ENCODE measurements at regions not wholly inside any gene's neighbourhood (a gene's known extent, or its start where the extent isn't known, plus 50 kb on each side); places are given as distances from the start of the nearest gene placed in this dataset.
"Not testable (repeated sequence)": the region's sequence is repeated elsewhere in the genome, so short reads cannot be mapped to it uniquely, and the experiment has no call there.

DNA sequence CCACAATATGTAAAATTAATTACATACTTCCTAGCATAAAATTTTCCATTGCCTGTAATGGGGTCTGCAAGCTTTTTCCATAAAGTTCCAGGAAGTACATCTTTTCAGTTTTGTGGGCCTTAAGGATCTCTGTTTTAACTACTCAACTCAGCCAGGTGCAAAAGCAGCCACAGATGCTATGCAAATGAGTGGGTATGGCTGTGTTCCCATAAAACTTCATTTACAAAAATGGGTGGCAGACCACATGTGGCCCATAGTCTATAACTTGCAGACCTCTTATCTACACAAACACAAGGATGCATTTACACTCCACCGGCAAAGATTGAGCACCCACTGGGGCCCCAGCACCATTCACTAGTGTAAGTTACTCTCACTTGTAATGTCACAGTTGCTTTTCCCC is 123.1 kb downstream of the ARHGAP11B start:
- POLR2A ChIA-PET; H3K36me3 ChIP-seq (replicated peaks in 1 of 2; ENCODE audit: control insufficient read depth in 1 of 2, insufficient read depth in 2 of 2, low read length in 1 of 2); CTCF ChIA-PET; H3K9ac ChIP-seq; H3K27ac ChIP-seq (ENCODE audit: low read depth in 2 of 2, low read length in 1 of 2); H3F3A ChIP-seq (replicated peaks; ENCODE audit: insufficient read depth); H3K4me1 ChIP-seq (ENCODE audit: control insufficient read depth in 1 of 2, insufficient read depth in 2 of 2, low read depth in 1 of 2, low read length in 1 of 2); H3K4me2 ChIP-seq; H3K4me3 ChIP-seq (ENCODE audit: low read depth in 2 of 2, low read length in 1 of 2); H3K9me2 ChIP-seq; H3K79me2 ChIP-seq (ENCODE audit: insufficient read depth); H3K9me3 ChIP-seq; DNase-seq; H3K27me3 ChIP-seq (ENCODE audit: insufficient read depth); H4K20me1 ChIP-seq (ENCODE audit: insufficient read depth); H2AFZ ChIP-seq (ENCODE audit: low read depth): not testable (repeated sequence)
- no CpG with 5 or more reads among the region's 1 CpG for WGBS (ENCODE audit: low lambda C conversion rate)

DNA sequence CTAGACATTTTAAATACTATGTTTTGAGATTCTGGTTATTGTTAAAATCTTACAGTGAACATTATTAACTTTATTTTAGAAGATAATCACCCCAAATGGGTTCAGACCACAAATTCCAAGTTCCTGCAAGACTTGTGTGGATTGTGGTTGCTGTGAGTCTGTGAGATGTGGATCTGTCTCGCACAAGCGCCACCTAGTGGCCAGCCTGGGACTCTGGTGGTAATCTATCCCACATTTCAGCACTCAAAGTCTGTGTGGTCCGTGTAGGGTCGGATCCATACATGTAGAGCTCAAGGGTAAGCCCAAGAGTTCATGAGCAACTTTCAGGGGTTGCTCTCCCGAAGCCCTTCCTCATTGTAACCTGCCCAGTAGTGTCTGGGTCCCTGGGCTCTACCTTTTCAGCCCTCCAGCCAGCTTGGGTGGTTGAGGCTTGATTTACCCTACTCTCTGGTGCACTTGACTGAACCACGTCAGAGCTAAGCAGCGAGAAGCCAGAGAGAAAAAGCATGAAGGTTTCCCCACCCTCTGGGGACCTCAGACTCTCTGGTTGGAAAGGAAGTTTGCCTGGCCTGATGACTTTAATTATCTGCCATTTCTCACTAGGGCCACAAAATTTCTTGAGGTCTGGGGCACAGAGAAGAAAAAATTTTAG is 129.2 kb downstream of the ARHGAP11B start:
- H3K4me1 ChIP-seq (ENCODE audit: control insufficient read depth in 1 of 2, insufficient read depth in 2 of 2, low read depth in 1 of 2, low read length in 1 of 2); H3K27me3 ChIP-seq (ENCODE audit: insufficient read depth); H3K9ac ChIP-seq; H3K9me2 ChIP-seq; H3K4me2 ChIP-seq; CTCF ChIA-PET; H2AFZ ChIP-seq (ENCODE audit: low read depth); H3K79me2 ChIP-seq (ENCODE audit: insufficient read depth); H3K36me3 ChIP-seq (replicated peaks in 1 of 2; ENCODE audit: control insufficient read depth in 1 of 2, insufficient read depth in 2 of 2, low read length in 1 of 2); H4K20me1 ChIP-seq (ENCODE audit: insufficient read depth); POLR2A ChIA-PET; H3K27ac ChIP-seq (ENCODE audit: low read depth in 2 of 2, low read length in 1 of 2); H3F3A ChIP-seq (replicated peaks; ENCODE audit: insufficient read depth); DNase-seq; H3K4me3 ChIP-seq (ENCODE audit: low read depth in 2 of 2, low read length in 1 of 2); H3K9me3 ChIP-seq: not testable (repeated sequence)
- WGBS (ENCODE audit: low lambda C conversion rate) = 0% methylated on average over 2 of the region's 7 CpGs
- TF ChIP-seq SMC3 (IDR thresholded peaks at IDR 0.05; ENCODE audit: low read depth, low read length) (peak; percentile 29; the same call in 1 of the 2 replicates), RAD21 (IDR thresholded peaks at IDR 0.05; ENCODE audit: low read length) (peak; percentile 31; the same call in 1 of the 2 replicates)

DNA sequence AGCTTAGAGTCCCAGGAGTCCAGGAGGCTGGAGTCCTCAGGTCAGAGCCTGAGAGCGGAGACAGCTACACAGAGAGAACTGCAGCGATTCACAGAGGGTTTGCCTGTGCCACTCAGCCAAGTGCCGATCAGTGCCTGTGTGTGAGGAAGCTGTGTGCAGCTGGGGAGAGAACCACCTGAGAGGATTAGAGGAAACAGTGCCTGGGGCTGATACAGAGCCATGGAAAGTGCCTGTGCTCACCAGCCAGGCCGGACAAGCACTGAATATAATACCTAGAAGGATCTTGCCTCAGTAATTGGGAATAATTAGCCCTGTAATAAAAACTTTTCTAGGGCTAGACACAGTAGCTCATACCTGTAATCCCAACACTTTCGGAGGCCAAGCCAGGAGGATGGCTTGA is 134.7 kb downstream of the ARHGAP11B start:
- H3K79me2 ChIP-seq (ENCODE audit: insufficient read depth); H3K4me3 ChIP-seq (ENCODE audit: low read depth in 2 of 2, low read length in 1 of 2); H4K20me1 ChIP-seq (ENCODE audit: insufficient read depth); H3K27ac ChIP-seq (ENCODE audit: low read depth in 2 of 2, low read length in 1 of 2); H3K9me2 ChIP-seq; H3K9ac ChIP-seq; H3K4me1 ChIP-seq (ENCODE audit: control insufficient read depth in 1 of 2, insufficient read depth in 2 of 2, low read depth in 1 of 2, low read length in 1 of 2); H3K4me2 ChIP-seq; H3K9me3 ChIP-seq; H3K27me3 ChIP-seq (ENCODE audit: insufficient read depth); POLR2A ChIA-PET; DNase-seq; H3F3A ChIP-seq (replicated peaks; ENCODE audit: insufficient read depth); H2AFZ ChIP-seq (ENCODE audit: low read depth); CTCF ChIA-PET; H3K36me3 ChIP-seq (replicated peaks in 1 of 2; ENCODE audit: control insufficient read depth in 1 of 2, insufficient read depth in 2 of 2, low read length in 1 of 2): not testable (repeated sequence)
- 96% methylated on average over 4 of the region's 5 CpGs for WGBS (ENCODE audit: low lambda C conversion rate)

DNA sequence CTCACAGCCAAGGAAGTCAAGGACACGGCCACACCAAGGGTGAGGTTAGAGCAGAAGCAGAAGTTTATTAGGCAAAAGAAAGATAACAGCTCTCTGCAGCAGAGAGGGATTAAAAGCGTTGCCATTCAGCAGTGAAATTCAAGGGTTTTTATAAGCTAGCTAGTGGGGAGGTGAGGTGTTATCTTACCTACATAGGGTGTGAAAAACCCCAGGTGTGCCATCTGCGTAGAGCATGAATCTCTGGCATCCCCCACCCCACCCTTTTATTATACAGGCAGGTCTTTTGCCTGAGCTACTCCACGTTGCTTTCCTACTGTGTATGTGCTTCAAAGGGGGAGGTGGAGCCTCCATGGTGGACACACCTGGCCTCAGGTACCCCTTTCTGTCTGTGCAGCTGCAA is 135.4 kb downstream of the ARHGAP11B start:
- H3K4me1 ChIP-seq (ENCODE audit: control insufficient read depth in 1 of 2, insufficient read depth in 2 of 2, low read depth in 1 of 2, low read length in 1 of 2); H3K9me2 ChIP-seq; H3K27me3 ChIP-seq (ENCODE audit: insufficient read depth); H3K36me3 ChIP-seq (replicated peaks in 1 of 2; ENCODE audit: control insufficient read depth in 1 of 2, insufficient read depth in 2 of 2, low read length in 1 of 2); H3K4me3 ChIP-seq (ENCODE audit: low read depth in 2 of 2, low read length in 1 of 2); H3K4me2 ChIP-seq; H3K27ac ChIP-seq (ENCODE audit: low read depth in 2 of 2, low read length in 1 of 2); H2AFZ ChIP-seq (ENCODE audit: low read depth); H3K9me3 ChIP-seq; POLR2A ChIA-PET; H4K20me1 ChIP-seq (ENCODE audit: insufficient read depth); DNase-seq; H3K79me2 ChIP-seq (ENCODE audit: insufficient read depth); H3K9ac ChIP-seq; H3F3A ChIP-seq (replicated peaks; ENCODE audit: insufficient read depth); CTCF ChIA-PET: not testable (repeated sequence)
- 100% methylated on average over 2 of the region's 4 CpGs for WGBS (ENCODE audit: low lambda C conversion rate)

DNA sequence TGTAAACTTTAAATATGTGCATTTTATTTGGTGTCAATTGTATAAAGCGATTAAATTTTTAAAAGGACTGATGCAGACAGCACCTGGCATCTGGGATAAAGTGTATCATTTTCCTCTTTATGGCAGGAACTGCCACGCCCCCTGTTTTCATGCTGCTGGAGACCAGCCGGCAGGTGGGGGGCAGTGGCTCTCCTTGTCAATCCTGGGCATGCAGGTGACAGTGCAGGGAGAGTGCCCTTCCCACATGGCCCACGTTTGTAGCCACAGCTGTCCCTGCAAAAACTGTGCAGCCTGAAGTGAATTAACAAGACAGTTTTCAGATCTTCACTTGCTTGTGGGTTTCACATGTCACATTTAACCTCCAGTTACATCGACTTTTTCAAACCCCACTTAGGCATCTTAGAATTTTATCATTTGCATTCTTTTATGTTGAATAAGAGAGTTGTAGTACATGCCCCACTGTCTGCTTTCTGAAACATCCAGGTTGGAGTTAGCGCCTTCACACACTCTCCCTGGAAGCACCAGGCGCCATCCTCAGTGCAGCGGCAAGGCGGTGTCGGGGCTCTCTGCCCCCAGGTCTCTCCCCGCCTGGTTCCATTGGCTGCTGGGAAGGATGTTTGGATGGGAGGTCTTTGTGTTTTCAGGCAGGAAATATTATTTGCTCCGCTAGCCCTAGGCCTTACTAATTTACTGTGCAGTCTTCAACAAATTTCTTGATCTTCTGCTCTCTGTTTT is 134.2 kb upstream of the FAN1 start:
- H3K4me2 ChIP-seq; H3K4me3 ChIP-seq (ENCODE audit: low read depth in 2 of 2, low read length in 1 of 2); H3K9me3 ChIP-seq; POLR2A ChIA-PET; H2AFZ ChIP-seq (ENCODE audit: low read depth); H3K79me2 ChIP-seq (ENCODE audit: insufficient read depth); H3F3A ChIP-seq (replicated peaks; ENCODE audit: insufficient read depth); H3K9me2 ChIP-seq; CTCF ChIA-PET; H3K27me3 ChIP-seq (ENCODE audit: insufficient read depth); H4K20me1 ChIP-seq (ENCODE audit: insufficient read depth); DNase-seq; H3K9ac ChIP-seq; H3K36me3 ChIP-seq (replicated peaks in 1 of 2; ENCODE audit: control insufficient read depth in 1 of 2, insufficient read depth in 2 of 2, low read length in 1 of 2); H3K27ac ChIP-seq (ENCODE audit: low read depth in 2 of 2, low read length in 1 of 2); H3K4me1 ChIP-seq (ENCODE audit: control insufficient read depth in 1 of 2, insufficient read depth in 2 of 2, low read depth in 1 of 2, low read length in 1 of 2): not testable (repeated sequence)
- WGBS (ENCODE audit: low lambda C conversion rate) = 96% methylated on average over 11 of the region's 12 CpGs
